ENCODE measurements at regions not wholly inside any gene's neighbourhood (a gene's known extent, or its start where the extent isn't known, plus 50 kb on each side); places are given as distances from the start of the nearest gene placed in this dataset.

- Histone ChIP-seq H3K4me3 (no peak overlapping the region), H3K4me1 (ENCODE audit: insufficient read depth) (no peaks in the 10 kb centered on the region), H4K20me1 (replicated peaks; ENCODE audit: insufficient read depth) (no peaks in the 10 kb centered on the region), H3K9me2 (ENCODE audit: insufficient read depth) (no peaks in the 10 kb centered on the region), H3K79me2 (replicated peaks; ENCODE audit: insufficient read depth) (no peaks in the 10 kb centered on the region), H3K27ac (ENCODE audit: low read depth) (no peak overlapping the region), H2AFZ (no peak overlapping the region), H3F3A (replicated peaks; ENCODE audit: low read depth) (no peaks in the 10 kb centered on the region), H3K36me3 (ENCODE audit: insufficient read depth) (no peaks in the 10 kb centered on the region), H3K4me2 (no peak overlapping the region), H3K27me3 (ENCODE audit: insufficient read depth) (no peaks in the 10 kb centered on the region)
- Mint-ChIP-seq H3K36me3 (ENCODE audit: low read depth) (no peaks in the 10 kb centered on the region), H3K4me3 (no peak overlapping the region), H3K27me3 (ENCODE audit: insufficient read depth, low read depth, poor library complexity) (no peaks in the 10 kb centered on the region), H3K9me3 (no peaks in the 10 kb centered on the region), H3K4me1 (no peaks in the 10 kb centered on the region), H3K27ac (no peak overlapping the region)
- no peak for DNase-seq (ENCODE audit: low spot score)
- no peak for TF ChIP-seq NANOG (IDR thresholded peaks at IDR 0.05; ENCODE audit: borderline replicate concordance)
- no peak for TF ChIP-seq JUNB (IDR thresholded peaks at IDR 0.05; ENCODE audit: unreplicated experiment)
- no peak for TF ChIP-seq ZNF331 (CRISPR knock-in tag; IDR thresholded peaks at IDR 0.05; ENCODE audit: low read depth)
- TF ChIP-seq POLR2AphosphoS5 (IDR thresholded peaks at IDR 0.05; ENCODE audit: low read depth), result no peak
- no peak for TF ChIP-seq EZH2phosphoT487 (IDR thresholded peaks at IDR 0.05; ENCODE audit: unreplicated experiment)
- no peak for TF ChIP-seq ZNF114 (CRISPR knock-in tag; IDR thresholded peaks at IDR 0.05)
- TF ChIP-seq EZH2 (IDR thresholded peaks at IDR 0.05; ENCODE audit: low read depth, unreplicated experiment), result no peak
- TF ChIP-seq REST (IDR thresholded peaks at IDR 0.05; ENCODE audit: unreplicated experiment), result no peak
- TF ChIP-seq CREB1 (CRISPR knock-in tag; IDR thresholded peaks at IDR 0.05; ENCODE audit: low read depth), result no peak
- TF ChIP-seq, protein P1, sequence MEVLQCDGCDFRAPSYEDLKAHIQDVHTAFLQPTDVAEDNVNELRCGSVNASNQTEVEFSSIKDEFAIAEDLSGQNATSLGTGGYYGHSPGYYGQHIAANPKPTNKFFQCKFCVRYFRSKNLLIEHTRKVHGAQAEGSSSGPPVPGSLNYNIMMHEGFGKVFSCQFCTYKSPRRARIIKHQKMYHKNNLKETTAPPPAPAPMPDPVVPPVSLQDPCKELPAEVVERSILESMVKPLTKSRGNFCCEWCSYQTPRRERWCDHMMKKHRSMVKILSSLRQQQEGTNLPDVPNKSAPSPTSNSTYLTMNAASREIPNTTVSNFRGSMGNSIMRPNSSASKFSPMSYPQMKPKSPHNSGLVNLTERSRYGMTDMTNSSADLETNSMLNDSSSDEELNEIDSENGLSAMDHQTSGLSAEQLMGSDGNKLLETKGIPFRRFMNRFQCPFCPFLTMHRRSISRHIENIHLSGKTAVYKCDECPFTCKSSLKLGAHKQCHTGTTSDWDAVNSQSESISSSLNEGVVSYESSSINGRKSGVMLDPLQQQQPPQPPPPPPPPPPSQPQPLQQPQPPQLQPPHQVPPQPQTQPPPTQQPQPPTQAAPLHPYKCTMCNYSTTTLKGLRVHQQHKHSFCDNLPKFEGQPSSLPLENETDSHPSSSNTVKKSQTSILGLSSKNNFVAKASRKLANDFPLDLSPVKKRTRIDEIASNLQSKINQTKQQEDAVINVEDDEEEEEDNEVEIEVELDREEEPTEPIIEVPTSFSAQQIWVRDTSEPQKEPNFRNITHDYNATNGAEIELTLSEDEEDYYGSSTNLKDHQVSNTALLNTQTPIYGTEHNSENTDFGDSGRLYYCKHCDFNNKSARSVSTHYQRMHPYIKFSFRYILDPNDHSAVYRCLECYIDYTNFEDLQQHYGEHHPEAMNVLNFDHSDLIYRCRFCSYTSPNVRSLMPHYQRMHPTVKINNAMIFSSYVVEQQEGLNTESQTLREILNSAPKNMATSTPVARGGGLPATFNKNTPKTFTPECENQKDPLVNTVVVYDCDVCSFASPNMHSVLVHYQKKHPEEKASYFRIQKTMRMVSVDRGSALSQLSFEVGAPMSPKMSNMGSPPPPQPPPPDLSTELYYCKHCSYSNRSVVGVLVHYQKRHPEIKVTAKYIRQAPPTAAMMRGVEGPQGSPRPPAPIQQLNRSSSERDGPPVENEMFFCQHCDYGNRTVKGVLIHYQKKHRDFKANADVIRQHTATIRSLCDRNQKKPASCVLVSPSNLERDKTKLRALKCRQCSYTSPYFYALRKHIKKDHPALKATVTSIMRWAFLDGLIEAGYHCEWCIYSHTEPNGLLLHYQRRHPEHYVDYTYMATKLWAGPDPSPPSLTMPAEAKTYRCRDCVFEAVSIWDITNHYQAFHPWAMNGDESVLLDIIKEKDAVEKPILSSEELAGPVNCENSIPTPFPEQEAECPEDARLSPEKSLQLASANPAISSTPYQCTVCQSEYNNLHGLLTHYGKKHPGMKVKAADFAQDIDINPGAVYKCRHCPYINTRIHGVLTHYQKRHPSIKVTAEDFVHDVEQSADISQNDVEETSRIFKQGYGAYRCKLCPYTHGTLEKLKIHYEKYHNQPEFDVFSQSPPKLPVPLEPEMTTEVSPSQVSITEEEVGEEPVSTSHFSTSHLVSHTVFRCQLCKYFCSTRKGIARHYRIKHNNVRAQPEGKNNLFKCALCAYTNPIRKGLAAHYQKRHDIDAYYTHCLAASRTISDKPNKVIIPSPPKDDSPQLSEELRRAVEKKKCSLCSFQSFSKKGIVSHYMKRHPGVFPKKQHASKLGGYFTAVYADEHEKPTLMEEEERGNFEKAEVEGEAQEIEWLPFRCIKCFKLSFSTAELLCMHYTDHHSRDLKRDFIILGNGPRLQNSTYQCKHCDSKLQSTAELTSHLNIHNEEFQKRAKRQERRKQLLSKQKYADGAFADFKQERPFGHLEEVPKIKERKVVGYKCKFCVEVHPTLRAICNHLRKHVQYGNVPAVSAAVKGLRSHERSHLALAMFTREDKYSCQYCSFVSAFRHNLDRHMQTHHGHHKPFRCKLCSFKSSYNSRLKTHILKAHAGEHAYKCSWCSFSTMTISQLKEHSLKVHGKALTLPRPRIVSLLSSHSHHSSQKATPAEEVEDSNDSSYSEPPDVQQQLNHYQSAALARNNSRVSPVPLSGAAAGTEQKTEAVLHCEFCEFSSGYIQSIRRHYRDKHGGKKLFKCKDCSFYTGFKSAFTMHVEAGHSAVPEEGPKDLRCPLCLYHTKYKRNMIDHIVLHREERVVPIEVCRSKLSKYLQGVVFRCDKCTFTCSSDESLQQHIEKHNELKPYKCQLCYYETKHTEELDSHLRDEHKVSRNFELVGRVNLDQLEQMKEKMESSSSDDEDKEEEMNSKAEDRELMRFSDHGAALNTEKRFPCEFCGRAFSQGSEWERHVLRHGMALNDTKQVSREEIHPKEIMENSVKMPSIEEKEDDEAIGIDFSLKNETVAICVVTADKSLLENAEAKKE (CRISPR knock-in tag; IDR thresholded peaks at IDR 0.05), result no peak
- TF ChIP-seq, protein P2, sequence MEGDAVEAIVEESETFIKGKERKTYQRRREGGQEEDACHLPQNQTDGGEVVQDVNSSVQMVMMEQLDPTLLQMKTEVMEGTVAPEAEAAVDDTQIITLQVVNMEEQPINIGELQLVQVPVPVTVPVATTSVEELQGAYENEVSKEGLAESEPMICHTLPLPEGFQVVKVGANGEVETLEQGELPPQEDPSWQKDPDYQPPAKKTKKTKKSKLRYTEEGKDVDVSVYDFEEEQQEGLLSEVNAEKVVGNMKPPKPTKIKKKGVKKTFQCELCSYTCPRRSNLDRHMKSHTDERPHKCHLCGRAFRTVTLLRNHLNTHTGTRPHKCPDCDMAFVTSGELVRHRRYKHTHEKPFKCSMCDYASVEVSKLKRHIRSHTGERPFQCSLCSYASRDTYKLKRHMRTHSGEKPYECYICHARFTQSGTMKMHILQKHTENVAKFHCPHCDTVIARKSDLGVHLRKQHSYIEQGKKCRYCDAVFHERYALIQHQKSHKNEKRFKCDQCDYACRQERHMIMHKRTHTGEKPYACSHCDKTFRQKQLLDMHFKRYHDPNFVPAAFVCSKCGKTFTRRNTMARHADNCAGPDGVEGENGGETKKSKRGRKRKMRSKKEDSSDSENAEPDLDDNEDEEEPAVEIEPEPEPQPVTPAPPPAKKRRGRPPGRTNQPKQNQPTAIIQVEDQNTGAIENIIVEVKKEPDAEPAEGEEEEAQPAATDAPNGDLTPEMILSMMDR (conservative IDR thresholded peaks at IDR 0.05; ENCODE audit: low read depth in 2 of 2), result no peak
- no peak for TF ChIP-seq ETS1 (IDR thresholded peaks at IDR 0.05)
- no peak for TF ChIP-seq STAT1 (IDR thresholded peaks at IDR 0.05; ENCODE audit: unreplicated experiment)
- no peak for ATAC-seq
Measured at GRCh38 chr7:15906436-15906835, 220.0 kb upstream of the MEOX2 start.

Measured in GM23338 (cell line).